ENCODE measurements at regions not wholly inside any gene's neighbourhood (a gene's known extent, or its start where the extent isn't known, plus 50 kb on each side); places are given as distances from the start of the nearest gene placed in this dataset.

DNA sequence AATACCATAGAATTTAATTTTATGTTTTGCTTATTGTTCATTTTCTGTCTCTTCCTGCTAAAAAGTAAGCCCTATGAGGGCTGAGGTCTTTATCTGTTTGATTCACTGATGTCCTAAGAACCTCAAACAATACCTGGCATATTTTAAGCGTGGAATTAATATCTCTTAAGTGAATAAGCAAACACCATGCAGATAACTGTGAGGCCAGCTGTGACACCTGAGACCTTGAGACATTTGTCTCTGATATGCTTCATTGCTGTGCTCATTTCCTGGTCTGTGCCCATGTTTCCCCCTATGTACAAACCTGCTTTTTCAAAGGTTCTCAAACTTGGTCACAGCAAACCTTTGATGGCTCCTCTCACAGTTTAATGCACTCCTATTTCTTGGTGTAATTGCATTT lies 254.6 kb downstream of the COG6 start:
- TF ChIP-seq, protein P1, sequence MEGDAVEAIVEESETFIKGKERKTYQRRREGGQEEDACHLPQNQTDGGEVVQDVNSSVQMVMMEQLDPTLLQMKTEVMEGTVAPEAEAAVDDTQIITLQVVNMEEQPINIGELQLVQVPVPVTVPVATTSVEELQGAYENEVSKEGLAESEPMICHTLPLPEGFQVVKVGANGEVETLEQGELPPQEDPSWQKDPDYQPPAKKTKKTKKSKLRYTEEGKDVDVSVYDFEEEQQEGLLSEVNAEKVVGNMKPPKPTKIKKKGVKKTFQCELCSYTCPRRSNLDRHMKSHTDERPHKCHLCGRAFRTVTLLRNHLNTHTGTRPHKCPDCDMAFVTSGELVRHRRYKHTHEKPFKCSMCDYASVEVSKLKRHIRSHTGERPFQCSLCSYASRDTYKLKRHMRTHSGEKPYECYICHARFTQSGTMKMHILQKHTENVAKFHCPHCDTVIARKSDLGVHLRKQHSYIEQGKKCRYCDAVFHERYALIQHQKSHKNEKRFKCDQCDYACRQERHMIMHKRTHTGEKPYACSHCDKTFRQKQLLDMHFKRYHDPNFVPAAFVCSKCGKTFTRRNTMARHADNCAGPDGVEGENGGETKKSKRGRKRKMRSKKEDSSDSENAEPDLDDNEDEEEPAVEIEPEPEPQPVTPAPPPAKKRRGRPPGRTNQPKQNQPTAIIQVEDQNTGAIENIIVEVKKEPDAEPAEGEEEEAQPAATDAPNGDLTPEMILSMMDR (IDR thresholded peaks at IDR 0.05), result no peak
- TF ChIP-seq POLR2A (IDR thresholded peaks at IDR 0.05), result no peak

Data from breast epithelium (tissue), 3 donors.